GM18505 (cell line): ENCODE measurements at regions not wholly inside any gene's neighbourhood (a gene's known extent, or its start where the extent isn't known, plus 50 kb on each side); places are given as distances from the start of the nearest gene placed in this dataset.

Experiments
- ATAC-seq: cut with Tn5 transposase; IDR thresholded peaks from one replicate; pipeline ENCODE4 v1.9.1; 2021; ENCODE audit not compliant: unreplicated experiment
- POLR2A ChIP-seq: IDR thresholded peaks from 4 replicates; pipeline ENCODE4 v1.6.1; 2011; ENCODE audit warnings: borderline replicate concordance; ENCODE audit not compliant: insufficient read depth, insufficient read length; ENCODE audit errors: extremely low read depth

DNA sequence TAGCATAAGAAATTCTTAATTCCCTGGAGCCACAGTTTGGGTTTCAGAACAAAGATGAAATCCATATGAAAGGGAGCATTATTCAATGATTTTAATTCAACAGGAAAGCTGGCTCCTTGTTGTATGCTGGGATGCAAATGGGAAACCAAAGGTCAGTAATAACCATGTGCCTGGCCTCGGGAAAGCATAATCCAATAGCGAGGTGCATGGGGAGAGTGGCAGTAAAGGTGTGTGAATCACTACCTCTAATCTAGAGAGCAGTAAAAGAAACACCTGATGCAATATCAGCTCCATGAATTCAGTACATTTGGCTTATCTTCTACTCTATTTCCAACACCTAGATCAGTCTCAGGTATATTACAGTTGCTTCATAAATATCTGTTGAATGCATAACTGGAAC is 220.1 kb downstream of the FBXO15 start:
- ATAC-seq = no peak
- no peak for TF ChIP-seq POLR2A

DNA sequence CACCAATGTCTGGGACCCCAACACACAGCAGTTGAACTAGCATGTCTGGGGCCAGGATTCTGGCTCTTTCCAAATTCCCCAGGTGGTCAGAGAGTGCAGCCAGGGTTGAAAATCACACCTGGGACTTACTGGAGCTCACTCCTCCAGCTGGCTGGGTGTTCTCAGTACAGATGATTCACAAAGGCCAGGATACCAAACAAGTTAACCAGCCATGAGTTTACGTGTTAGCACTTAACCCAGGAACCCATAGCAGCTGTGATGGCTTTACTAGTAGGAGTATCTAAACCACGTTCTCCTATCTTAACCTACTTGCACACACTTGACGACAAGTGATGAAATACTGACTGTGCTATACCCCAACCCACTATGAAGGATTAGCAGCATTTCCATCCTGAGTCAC is 222.8 kb downstream of the FBXO15 start:
- no peak for TF ChIP-seq POLR2A
- no peak for ATAC-seq

DNA sequence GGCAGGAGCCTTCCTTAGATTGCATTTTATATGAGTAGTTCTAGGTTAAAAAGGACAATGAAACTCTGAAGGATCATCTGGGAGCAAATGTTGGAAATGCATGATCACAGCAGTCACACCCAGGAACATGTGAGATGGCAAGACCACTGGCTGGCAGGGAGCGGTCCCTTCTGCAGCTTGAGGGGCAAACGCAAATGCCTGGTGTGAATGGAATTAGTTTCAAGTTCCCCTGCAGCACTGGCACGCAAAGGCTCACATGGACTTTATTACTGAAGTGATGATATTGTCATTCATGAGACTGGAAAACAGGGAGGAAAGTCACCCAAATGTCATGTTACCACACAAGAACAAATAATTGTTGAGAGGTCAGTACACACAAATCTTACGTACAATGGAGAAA is 223.3 kb downstream of the FBXO15 start:
- TF ChIP-seq POLR2A = no peak
- ATAC-seq = no peak

DNA sequence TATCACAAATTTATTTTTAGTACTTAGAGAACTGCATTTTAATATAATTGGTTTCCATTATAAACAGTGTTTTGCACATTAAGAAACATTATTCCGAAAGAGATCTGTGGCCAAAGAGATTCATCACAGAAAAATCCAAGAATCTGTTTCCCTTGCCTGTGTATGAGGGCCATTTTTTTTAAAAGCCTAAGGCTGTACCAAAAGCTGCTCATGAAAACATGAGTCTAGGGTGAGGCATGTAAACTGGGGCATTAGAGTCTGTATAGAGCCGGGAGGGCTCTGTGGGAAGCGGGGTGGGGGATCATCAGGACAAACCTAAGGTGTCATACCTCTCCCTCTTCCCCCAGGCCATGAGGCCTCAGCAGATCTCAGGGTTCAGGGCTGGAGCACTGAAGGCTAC is 223.8 kb downstream of the FBXO15 start:
- no peak for ATAC-seq
- TF ChIP-seq POLR2A = no peak

DNA sequence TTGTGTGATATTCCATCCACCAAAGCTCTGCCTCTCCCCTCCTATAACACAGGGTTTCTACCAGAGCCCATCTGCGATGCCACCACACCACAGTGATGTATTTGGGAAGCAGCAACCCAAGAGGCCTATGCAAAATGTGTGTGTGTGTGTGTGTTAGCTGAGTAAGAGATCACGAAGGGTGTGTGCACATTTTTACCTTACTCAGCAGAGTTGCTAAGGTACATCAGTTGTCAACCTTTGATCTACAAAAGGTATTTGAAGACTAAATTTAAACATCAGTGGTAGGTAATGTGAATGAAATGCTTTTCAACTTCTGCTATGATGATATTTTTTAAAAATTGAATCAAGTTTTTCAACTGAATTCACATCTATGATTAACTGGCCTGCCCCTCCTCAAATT is 227.6 kb downstream of the FBXO15 start:
- TF ChIP-seq POLR2A = no peak
- no peak for ATAC-seq

DNA sequence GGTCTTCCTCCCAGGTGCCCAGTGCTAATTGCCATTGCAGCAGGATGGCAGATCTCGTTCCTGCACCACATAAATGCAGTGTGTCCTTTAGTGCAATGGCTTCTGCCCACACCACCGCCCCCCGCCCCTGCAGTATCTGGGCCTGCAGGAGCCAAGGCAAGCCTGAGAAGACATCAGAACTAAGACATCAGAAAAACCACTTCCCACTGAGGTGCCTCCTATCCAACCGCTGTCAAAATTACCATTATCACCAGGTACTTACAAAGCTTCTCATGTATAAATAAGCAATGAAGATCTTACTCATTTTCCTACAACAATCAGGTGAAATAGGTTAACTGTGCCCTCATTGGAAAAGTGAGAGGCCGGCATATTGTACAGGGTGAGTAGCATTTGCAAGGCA is 228.8 kb downstream of the FBXO15 start:
- TF ChIP-seq POLR2A = no peak
- ATAC-seq = no peak

DNA sequence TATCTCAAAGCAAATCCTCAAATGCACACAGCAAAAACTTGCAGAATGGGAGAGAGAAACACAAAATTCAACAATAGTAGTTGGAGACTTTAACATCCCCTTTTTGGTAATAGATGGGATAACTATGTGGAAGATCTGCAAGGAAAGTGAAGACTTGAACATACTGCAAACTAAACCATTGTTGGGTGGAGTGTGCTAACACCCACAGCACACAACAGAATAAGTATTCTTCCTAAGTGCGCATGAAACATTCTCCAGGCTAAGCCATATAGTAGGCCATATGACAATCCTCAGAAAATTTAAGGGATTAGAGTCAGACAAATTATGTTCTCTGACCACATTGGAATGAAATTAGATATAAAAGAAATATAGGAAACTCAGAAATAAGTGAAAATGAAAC is 230.6 kb downstream of the FBXO15 start:
- ATAC-seq = no peak
- no peak for TF ChIP-seq POLR2A

DNA sequence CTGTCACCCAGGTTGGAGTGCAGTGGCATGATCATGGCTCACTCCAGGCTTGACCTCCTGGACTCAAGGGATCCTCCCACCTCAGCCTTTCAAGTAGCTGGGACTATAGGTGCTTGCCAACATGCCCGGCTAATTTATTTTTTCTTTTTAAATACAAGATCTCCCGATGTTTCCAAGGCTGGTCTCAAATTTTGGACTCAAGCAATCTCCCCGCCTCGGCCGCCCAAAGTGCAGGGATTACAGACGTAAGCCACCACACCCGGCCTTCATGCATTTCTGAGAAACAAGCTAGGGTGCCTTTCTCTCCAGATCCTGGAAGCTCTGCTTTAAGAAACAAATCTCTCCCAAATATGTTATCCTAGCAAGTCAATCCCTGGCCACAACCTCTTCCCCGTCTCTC is 234.1 kb downstream of the FBXO15 start:
- TF ChIP-seq POLR2A = no peak
- no peak for ATAC-seq

DNA sequence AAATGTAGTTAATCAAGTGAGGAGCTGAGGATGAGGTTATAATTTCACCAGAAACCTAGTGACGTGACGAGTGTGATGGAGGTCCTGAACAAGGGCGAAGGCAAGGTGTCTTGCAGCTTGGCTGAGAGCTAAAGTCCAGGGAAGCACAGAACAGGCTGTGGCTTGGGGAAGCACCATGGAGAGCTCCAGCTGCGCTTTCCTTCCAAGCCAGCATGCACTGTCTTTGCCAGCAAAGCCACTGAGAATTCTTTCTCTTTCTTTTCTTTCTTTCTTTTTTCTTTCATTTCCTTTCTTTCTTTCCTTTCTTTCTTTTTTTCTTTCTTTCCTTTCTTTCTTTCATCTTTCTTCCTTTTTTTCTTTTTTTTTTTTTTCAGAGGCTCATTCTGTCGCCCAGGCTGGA is 239.3 kb downstream of the FBXO15 start:
- TF ChIP-seq POLR2A = no peak
- ATAC-seq = no peak

DNA sequence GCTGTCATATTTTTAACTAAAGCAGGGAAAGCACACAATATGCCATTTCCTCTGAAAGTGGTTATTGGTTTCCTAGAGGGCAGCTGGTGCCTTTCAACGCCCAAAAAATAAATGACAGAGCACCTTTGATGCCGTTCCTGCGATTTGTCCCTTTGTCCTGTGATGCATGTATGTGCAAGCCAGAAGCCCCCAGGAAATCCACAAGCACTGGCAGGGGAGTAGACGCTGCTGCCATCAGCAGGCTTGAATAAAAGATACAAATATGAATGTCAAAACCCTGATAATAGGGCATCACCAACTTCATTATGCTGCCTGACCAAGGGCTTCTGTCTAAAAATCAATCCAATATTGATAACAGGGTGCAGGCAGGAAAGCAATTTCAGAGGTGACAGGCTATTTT is 246.1 kb downstream of the FBXO15 start:
- no peak for ATAC-seq
- TF ChIP-seq POLR2A = no peak

DNA sequence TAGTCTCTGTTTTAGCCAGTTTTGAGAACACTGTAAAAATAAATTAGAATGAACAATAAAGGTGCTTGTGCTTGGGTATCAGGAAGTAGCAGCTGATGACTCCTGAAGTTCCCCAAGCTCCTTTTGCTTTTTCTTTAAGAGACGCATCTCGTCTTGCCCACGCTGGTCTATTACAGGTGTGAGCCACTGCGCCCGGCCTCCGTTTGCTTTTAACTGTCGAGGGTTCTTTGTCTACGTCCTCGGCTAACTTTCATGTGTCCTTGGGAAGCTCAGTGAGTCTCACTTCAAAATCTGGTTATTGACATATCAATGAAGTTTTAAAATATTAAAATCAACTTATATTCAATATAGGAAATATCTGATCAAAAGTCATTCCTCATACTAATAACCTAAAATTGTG is 246.5 kb downstream of the FBXO15 start:
- no peak for ATAC-seq
- no peak for TF ChIP-seq POLR2A

DNA sequence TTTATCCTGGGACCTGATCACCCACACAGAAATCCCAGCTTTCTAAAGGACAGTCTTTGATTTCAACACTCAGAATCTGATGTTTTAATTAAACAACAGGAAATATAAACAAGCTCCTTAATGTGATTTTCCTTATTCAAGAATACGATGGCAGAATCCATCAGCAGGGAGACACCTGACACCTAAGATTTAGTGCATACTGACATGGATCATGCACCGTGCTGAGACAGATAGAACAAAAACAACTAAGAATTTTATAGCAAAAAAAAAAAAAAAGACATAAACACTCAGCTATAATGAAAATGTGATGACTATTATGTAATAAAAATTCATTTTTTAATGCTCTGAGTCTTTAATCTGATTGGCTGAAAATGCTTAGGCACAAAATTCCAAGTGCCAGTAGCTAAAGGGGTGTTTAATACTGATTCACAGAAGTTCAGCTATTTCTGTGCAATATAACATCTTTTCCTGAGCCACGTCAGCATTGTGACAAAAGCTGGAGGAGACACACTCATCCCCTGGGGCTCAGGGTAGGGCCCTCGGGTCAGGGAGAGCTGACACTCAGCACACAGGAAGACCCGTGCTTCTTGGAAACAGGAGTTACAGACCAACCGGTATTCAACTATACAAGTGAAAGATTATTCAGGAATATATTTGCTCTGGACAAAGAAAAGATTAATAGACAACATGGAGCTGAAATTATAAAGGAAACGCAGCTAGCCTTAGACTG is 247.4 kb downstream of the FBXO15 start:
- TF ChIP-seq POLR2A = no peak
- no peak for ATAC-seq

DNA sequence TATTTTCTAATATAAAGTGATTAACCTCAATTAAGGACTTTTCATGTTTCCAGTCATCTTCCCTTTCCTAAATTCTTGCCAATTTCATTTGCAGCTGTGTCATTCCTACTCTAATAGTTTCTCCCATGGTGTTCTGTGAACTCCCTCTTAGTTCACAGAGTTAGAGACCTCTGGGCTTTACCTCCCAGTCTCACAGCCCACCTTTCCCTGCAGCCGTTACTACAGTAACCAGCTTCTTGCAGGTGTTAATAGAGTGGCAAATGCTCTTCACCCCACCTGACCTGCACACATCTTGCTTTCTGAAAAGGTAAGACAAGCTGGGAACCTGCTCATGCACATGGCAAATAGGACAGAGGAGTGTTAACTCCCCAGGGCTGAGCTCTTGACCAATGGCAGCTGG is 250.1 kb downstream of the FBXO15 start:
- ATAC-seq = no peak
- no peak for TF ChIP-seq POLR2A

DNA sequence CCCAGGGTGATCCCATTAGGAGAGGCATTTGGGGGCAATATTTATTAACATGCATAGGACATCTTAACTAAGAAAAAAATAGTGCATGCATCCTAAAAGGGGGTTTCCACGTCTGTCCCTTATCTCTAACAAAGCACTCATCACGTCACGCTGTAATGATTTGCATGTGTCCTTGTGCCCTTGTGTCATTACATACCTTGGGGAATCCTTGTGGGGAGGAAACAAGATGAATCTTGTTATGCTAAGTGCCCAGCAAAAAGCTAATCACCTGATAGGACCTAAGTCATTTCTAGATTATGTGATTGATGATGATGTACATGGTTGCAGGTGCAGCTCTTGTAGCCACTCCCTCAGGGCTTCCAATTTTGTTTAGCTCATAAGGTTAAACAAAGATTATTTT is 250.9 kb downstream of the FBXO15 start:
- TF ChIP-seq POLR2A = no peak
- ATAC-seq = peak; percentile 77

DNA sequence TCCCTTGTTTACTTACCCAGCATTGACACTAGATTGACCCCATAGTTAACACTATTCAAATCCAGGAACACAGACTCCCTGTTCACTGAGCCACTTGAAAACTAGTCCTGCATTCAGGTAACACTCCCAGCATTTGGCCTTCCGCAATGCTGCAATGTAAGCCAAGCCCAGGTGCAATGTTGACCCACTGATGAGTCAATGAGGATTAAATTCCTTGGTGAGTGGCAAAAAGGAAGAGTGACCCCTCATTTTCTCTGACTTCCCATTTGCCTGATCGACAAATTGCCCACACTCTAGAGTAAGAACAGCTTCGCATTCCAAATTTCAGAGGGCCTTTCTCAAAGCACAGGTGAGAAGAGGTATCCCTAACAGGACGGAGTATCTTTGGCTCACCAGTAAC is 251.9 kb downstream of the FBXO15 start:
- no peak for ATAC-seq

More for the DNA sequence above, 251.9 kb downstream of the FBXO15 start:
- TF ChIP-seq POLR2A = no peak
